Osteocyte (in vitro differentiated cells): ENCODE measurements at regions not wholly inside any gene's neighbourhood (a gene's known extent, or its start where the extent isn't known, plus 50 kb on each side); places are given as distances from the start of the nearest gene placed in this dataset.

ENCODE experiments used
- DNase-seq: peaks from one replicate; pipeline ENCODE4 v3.0.0; 2021; ENCODE audit warnings: mixed read lengths; ENCODE audit not compliant: unreplicated experiment; ENCODE audit errors: extremely low spot score
- H3K27ac Mint-ChIP-seq: one replicate; pipeline ENCODE4 v1.8.0; 2021; ENCODE audit warnings: mild to moderate bottlenecking, mixed read lengths; ENCODE audit not compliant: unreplicated experiment
- H3K27me3 Mint-ChIP-seq: one replicate; pipeline ENCODE4 v1.8.0; 2021; ENCODE audit warnings: mixed read lengths; ENCODE audit not compliant: unreplicated experiment
- H3K36me3 Mint-ChIP-seq: one replicate; pipeline ENCODE4 v1.8.0; 2021; ENCODE audit warnings: mixed read lengths; ENCODE audit not compliant: unreplicated experiment
- H3K4me1 Mint-ChIP-seq: one replicate; pipeline ENCODE4 v1.8.0; 2021; ENCODE audit warnings: mixed read lengths; ENCODE audit not compliant: unreplicated experiment
- H3K4me3 Mint-ChIP-seq: one replicate; pipeline ENCODE4 v1.8.0; 2021; ENCODE audit warnings: mild to moderate bottlenecking, moderate library complexity, mixed read lengths; ENCODE audit not compliant: unreplicated experiment
- H3K9me3 Mint-ChIP-seq: one replicate; pipeline ENCODE4 v1.8.0; 2021; ENCODE audit warnings: mixed read lengths; ENCODE audit not compliant: unreplicated experiment
- CTCF ChIP-seq: fragments of 200-600 bp; sonication (generic); IDR thresholded peaks from 2 replicates; pipeline ENCODE4 v1.5.0; 2021; ENCODE audit warnings: antibody characterized with exemption, mild to moderate bottlenecking, moderate library complexity

GRCh38 chrX:129108936-129109335 lies 414.4 kb downstream of the SMARCA1 start:
- no peak for DNase-seq
- no peaks in the 10 kb centered on the region for H3K9me3 Mint-ChIP-seq
- H3K36me3 Mint-ChIP-seq, result no peaks in the 10 kb centered on the region
- no peak overlapping the region for H3K27ac Mint-ChIP-seq
- H3K4me3 Mint-ChIP-seq, result no peak overlapping the region
- H3K27me3 Mint-ChIP-seq, result no peaks in the 10 kb centered on the region
- no peak for TF ChIP-seq CTCF
- H3K4me1 Mint-ChIP-seq, result no peaks in the 10 kb centered on the region

- Mint-ChIP-seq H3K4me3 (no peak overlapping the region), H3K4me1 (no peaks in the 10 kb centered on the region), H3K27me3 (no peaks in the 10 kb centered on the region), H3K9me3 (no peaks in the 10 kb centered on the region), H3K27ac (no peak overlapping the region), H3K36me3 (no peaks in the 10 kb centered on the region)
- TF ChIP-seq CTCF, result no peak
- DNase-seq, result no peak
Measured at GRCh38 chrX:129099207-129099606, 424.1 kb downstream of the SMARCA1 start.

GRCh38 chrX:129097668-129098067 lies 425.6 kb downstream of the SMARCA1 start:
- Mint-ChIP-seq H3K36me3 (no peaks in the 10 kb centered on the region), H3K27me3 (no peaks in the 10 kb centered on the region), H3K27ac (no peak overlapping the region), H3K4me3 (no peak overlapping the region), H3K9me3 (no peaks in the 10 kb centered on the region), H3K4me1 (no peaks in the 10 kb centered on the region)
- DNase-seq, result no peak
- no peak for TF ChIP-seq CTCF

- TF ChIP-seq CTCF, result no peak
- Mint-ChIP-seq H3K9me3 (no peaks in the 10 kb centered on the region), H3K36me3 (no peaks in the 10 kb centered on the region), H3K4me3 (no peak overlapping the region), H3K27me3 (no peaks in the 10 kb centered on the region), H3K27ac (no peak overlapping the region), H3K4me1 (no peaks in the 10 kb centered on the region)
- DNase-seq, result no peak
Measured at GRCh38 chrX:129093706-129094105, 429.6 kb downstream of the SMARCA1 start.

- H3K9me3 Mint-ChIP-seq, result no peaks in the 10 kb centered on the region
- TF ChIP-seq CTCF, result no peak
- H3K4me3 Mint-ChIP-seq, result no peak overlapping the region
- no peaks in the 10 kb centered on the region for H3K4me1 Mint-ChIP-seq
- H3K27ac Mint-ChIP-seq, result no peak overlapping the region
- no peak for DNase-seq
- H3K36me3 Mint-ChIP-seq, result no peaks in the 10 kb centered on the region
- H3K27me3 Mint-ChIP-seq, result no peaks in the 10 kb centered on the region
Measured at GRCh38 chrX:129092757-129093156, 430.5 kb downstream of the SMARCA1 start.
